Keratinocyte (primary cell): ENCODE measurements at regions not wholly inside any gene's neighbourhood (a gene's known extent, or its start where the extent isn't known, plus 50 kb on each side); places are given as distances from the start of the nearest gene placed in this dataset.

Experiments
- DNase-seq: peaks from one replicate; pipeline ENCODE4 v3.0.0-alpha.2; 2011; ENCODE audit warnings: low read depth, missing footprints, low spot score
- FAIRE-seq: peaks from 2 replicates; lab custom pipeline; 2011; peaks lifted over from hg19 to GRCh38; lab: Jason Lieb, UNC
- H2AFZ ChIP-seq: 2 replicates; pipeline ENCODE4 v1.6.0; 2012; ENCODE audit warnings: low read length, control low read depth, inconsistent platforms; ENCODE audit not compliant: control insufficient read depth
- H3K27ac ChIP-seq: 2 replicates; pipeline ENCODE4 v1.5.1; 2011; ENCODE audit warnings: low read length; ENCODE audit not compliant: control insufficient read depth, insufficient read depth
- H3K27me3 ChIP-seq: 3 replicates; pipeline ENCODE4 v1.6.0; 2011; ENCODE audit warnings: low read length; ENCODE audit not compliant: control insufficient read depth, insufficient read depth; ENCODE audit errors: extremely low read depth
- H3K36me3 ChIP-seq, 2 experiments: 2 replicates in 1 of 2; 3 replicates in 1 of 2; pipeline ENCODE4 v1.5.1; 2011; ENCODE audit warnings: low read length in 2 of 2, mild to moderate bottlenecking in 1 of 2; ENCODE audit not compliant: control insufficient read depth in 2 of 2, insufficient read depth in 2 of 2; ENCODE audit errors: extremely low read depth in 1 of 2
- H3K4me1 ChIP-seq: 3 replicates; pipeline ENCODE4 v1.5.1; 2011; ENCODE audit warnings: low read length; ENCODE audit not compliant: control insufficient read depth, insufficient read depth; ENCODE audit errors: extremely low read depth
- H3K4me2 ChIP-seq: 3 replicates; pipeline ENCODE4 v1.6.0; 2011; ENCODE audit warnings: low read depth, low read length; ENCODE audit not compliant: control insufficient read depth, insufficient read depth; ENCODE audit errors: extremely low read depth
- H3K4me3 ChIP-seq, 3 experiments: fragments of 200-600 bp in 1 of 3; sonication (generic) in 1 of 3; 2 replicates in 2 of 3; 3 replicates in 1 of 3; pipeline ENCODE4 v1.5.1; 2011 to 2016; ENCODE audit warnings: low read length in 3 of 3, mild to moderate bottlenecking in 3 of 3, control low read depth in 2 of 3, inconsistent platforms in 1 of 3, low read depth in 1 of 3, mixed read lengths in 1 of 3, mixed run types in 1 of 3, moderate library complexity in 1 of 3; ENCODE audit not compliant: control insufficient read depth in 2 of 3, insufficient read depth in 2 of 3; ENCODE audit errors: extremely low read depth in 1 of 3
- H3K79me2 ChIP-seq: 2 replicates; pipeline ENCODE4 v1.6.0; 2012; ENCODE audit warnings: low read length; ENCODE audit not compliant: control insufficient read depth, insufficient read depth
- H3K9ac ChIP-seq: 3 replicates; pipeline ENCODE4 v1.6.0; 2011; ENCODE audit warnings: low read length; ENCODE audit not compliant: control insufficient read depth, insufficient read depth; ENCODE audit errors: extremely low read depth
- H3K9me1 ChIP-seq: 3 replicates; pipeline ENCODE4 v1.6.0; 2011; ENCODE audit warnings: low read length; ENCODE audit not compliant: control insufficient read depth, insufficient read depth; ENCODE audit errors: extremely low read depth
- H3K9me3 ChIP-seq: 2 replicates; pipeline ENCODE4 v1.5.1; 2012; ENCODE audit warnings: low read depth, low read length; ENCODE audit not compliant: control insufficient read depth
- H4K20me1 ChIP-seq: 3 replicates; pipeline ENCODE4 v1.6.0; 2011; ENCODE audit warnings: low read length; ENCODE audit not compliant: control insufficient read depth, insufficient read depth; ENCODE audit errors: extremely low read depth
- EZH2 ChIP-seq: IDR thresholded peaks from one replicate; pipeline ENCODE4 v1.6.1; 2012; ENCODE audit warnings: inconsistent platforms, mild to moderate bottlenecking, low read length, moderate library complexity
- dilution Hi-C: fragments of 300-500 bp; cut with MboI; formaldehyde crosslinking; loops from one replicate; pipeline ENCODE4 v1.7.0; 2020; ENCODE audit warnings: low sequenced_read_pairs; ENCODE audit not compliant: extremely low pct_ligation_motif_present
- TF ChIP-seq, protein P1 (sequence below), 3 experiments: IDR thresholded peaks in 1 of 3; conservative IDR thresholded peaks in 1 of 3; optimal IDR thresholded peaks in 1 of 3; 2 replicates in 2 of 3; 3 replicates in 1 of 3; pipeline versions ENCODE3 to v1.5.1; 2011; ENCODE audit warnings: low read length in 3 of 3, mild to moderate bottlenecking in 3 of 3, moderate library complexity in 2 of 3, control low read depth in 1 of 3, inconsistent platforms in 1 of 3; ENCODE audit not compliant: insufficient read depth in 2 of 3; ENCODE audit errors: extremely low read depth in 1 of 3

- Histone ChIP-seq H3K4me1 (no peaks in the 10 kb centered on the region), H3K9me1 (no peaks in the 10 kb centered on the region), H3K27me3 (no peaks in the 10 kb centered on the region), H3K79me2 (no peaks in the 10 kb centered on the region), H3K9ac (no peak overlapping the region), H3K9me3 (no peaks in the 10 kb centered on the region), H3K27ac (no peak overlapping the region), H3K36me3 (no peaks in the 10 kb centered on the region), H4K20me1 (no peaks in the 10 kb centered on the region), H2AFZ (no peak overlapping the region), H3K4me3 (no peak overlapping the region), H3K4me2 (no peak overlapping the region)
- dilution Hi-C loops = no loop called here
- FAIRE-seq = no peak
- TF ChIP-seq, protein P1, sequence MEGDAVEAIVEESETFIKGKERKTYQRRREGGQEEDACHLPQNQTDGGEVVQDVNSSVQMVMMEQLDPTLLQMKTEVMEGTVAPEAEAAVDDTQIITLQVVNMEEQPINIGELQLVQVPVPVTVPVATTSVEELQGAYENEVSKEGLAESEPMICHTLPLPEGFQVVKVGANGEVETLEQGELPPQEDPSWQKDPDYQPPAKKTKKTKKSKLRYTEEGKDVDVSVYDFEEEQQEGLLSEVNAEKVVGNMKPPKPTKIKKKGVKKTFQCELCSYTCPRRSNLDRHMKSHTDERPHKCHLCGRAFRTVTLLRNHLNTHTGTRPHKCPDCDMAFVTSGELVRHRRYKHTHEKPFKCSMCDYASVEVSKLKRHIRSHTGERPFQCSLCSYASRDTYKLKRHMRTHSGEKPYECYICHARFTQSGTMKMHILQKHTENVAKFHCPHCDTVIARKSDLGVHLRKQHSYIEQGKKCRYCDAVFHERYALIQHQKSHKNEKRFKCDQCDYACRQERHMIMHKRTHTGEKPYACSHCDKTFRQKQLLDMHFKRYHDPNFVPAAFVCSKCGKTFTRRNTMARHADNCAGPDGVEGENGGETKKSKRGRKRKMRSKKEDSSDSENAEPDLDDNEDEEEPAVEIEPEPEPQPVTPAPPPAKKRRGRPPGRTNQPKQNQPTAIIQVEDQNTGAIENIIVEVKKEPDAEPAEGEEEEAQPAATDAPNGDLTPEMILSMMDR (optimal IDR thresholded peaks at IDR 0.05 in 1 of 3, IDR thresholded peaks at IDR 0.05 in 1 of 3, conservative IDR thresholded peaks at IDR 0.05 in 1 of 3; ENCODE audit: extremely low read depth in 1 of 3, insufficient read depth in 2 of 3, low read length in 3 of 3) = no peak
- no peak for TF ChIP-seq EZH2
- DNase-seq = no peak
Measured at GRCh38 chr2:78907089-78907488, 118.4 kb upstream of the REG3G start.

GRCh38 chr2:78908973-78909372 lies 116.5 kb upstream of the REG3G start:
- dilution Hi-C loops = no loop called here
- no peak overlapping the region for H3K4me2 ChIP-seq
- H3K36me3 ChIP-seq = no peaks in the 10 kb centered on the region
- no peak overlapping the region for H3K9ac ChIP-seq
- no peak for TF ChIP-seq EZH2
- TF ChIP-seq, protein P1 (optimal IDR thresholded peaks at IDR 0.05 in 1 of 3, IDR thresholded peaks at IDR 0.05 in 1 of 3, conservative IDR thresholded peaks at IDR 0.05 in 1 of 3; ENCODE audit: extremely low read depth in 1 of 3, insufficient read depth in 2 of 3, low read length in 3 of 3) = no peak
- H3K9me3 ChIP-seq = no peaks in the 10 kb centered on the region
- no peaks in the 10 kb centered on the region for H4K20me1 ChIP-seq
- H2AFZ ChIP-seq = no peak overlapping the region
- FAIRE-seq (no peak), DNase-seq (no peak)
- no peaks in the 10 kb centered on the region for H3K9me1 ChIP-seq
- H3K27me3 ChIP-seq = no peaks in the 10 kb centered on the region
- H3K4me1 ChIP-seq = no peaks in the 10 kb centered on the region
- no peak overlapping the region for H3K27ac ChIP-seq
- no peaks in the 10 kb centered on the region for H3K79me2 ChIP-seq
- no peak overlapping the region for H3K4me3 ChIP-seq
